DOHH2 (cell line): ENCODE measurements at regions not wholly inside any gene's neighbourhood (a gene's known extent, or its start where the extent isn't known, plus 50 kb on each side); places are given as distances from the start of the nearest gene placed in this dataset.

Experiments used
- EZH2phosphoT487 ChIP-seq: fragments of 200-600 bp; sonication (generic); IDR thresholded peaks from 2 replicates; pipeline ENCODE4 v1.6.1; 2017; ENCODE audit warnings: borderline replicate concordance, mild to moderate bottlenecking, antibody characterized with exemption, low read length, moderate library complexity, mixed read lengths
- TF ChIP-seq, protein P1 (sequence below): fragments of 200-600 bp; sonication (generic); IDR thresholded peaks from one replicate; pipeline ENCODE4 v1.5.1; 2014; ENCODE audit warnings: antibody characterized with exemption, mild to moderate bottlenecking, low read depth, low read length; ENCODE audit not compliant: poor library complexity, severe bottlenecking

DNA sequence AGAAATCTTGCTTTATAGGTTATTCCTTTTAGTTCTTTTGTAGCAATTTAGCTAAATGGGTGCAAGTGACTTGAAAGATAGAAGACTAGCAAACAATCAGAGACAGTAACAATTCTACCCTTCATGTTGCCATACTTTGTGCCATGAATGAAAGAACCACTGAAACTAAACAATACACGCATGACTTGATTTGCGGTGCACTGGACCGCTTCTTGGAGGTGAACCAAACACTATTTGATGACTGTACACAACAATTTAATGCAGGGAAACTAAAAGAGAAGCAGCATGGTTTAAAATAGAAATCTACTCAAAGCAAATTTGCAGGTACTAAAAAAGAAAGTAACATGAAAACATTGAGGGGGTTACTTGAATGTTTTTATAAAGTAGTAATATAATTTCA is 331.0 kb upstream of the RARB start:
- TF ChIP-seq, protein P1, sequence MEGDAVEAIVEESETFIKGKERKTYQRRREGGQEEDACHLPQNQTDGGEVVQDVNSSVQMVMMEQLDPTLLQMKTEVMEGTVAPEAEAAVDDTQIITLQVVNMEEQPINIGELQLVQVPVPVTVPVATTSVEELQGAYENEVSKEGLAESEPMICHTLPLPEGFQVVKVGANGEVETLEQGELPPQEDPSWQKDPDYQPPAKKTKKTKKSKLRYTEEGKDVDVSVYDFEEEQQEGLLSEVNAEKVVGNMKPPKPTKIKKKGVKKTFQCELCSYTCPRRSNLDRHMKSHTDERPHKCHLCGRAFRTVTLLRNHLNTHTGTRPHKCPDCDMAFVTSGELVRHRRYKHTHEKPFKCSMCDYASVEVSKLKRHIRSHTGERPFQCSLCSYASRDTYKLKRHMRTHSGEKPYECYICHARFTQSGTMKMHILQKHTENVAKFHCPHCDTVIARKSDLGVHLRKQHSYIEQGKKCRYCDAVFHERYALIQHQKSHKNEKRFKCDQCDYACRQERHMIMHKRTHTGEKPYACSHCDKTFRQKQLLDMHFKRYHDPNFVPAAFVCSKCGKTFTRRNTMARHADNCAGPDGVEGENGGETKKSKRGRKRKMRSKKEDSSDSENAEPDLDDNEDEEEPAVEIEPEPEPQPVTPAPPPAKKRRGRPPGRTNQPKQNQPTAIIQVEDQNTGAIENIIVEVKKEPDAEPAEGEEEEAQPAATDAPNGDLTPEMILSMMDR, result no peak
- TF ChIP-seq EZH2phosphoT487, result no peak
